C4-2B (cell line): ENCODE measurements at regions not wholly inside any gene's neighbourhood (a gene's known extent, or its start where the extent isn't known, plus 50 kb on each side); places are given as distances from the start of the nearest gene placed in this dataset.

Source experiments
- H3K27ac ChIP-seq: fragments of 450-650 bp; 2 replicates; pipeline ENCODE4 v1.5.1; 2017
- CTCF ChIP-seq: fragments of 450-650 bp; conservative IDR thresholded peaks from 2 replicates; pipeline ENCODE4 v1.5.1; 2017; ENCODE audit warnings: mild to moderate bottlenecking
- ZFX ChIP-seq: fragments of 450-650 bp; IDR thresholded peaks from 2 replicates; pipeline ENCODE4 v1.6.1; 2017

- TF ChIP-seq ZFX (no peak), CTCF (no peak)
- H3K27ac ChIP-seq: no peak overlapping the region
These were observed 221.4 kb upstream of the TRIB2 start for GRCh38 chr2:12495247-12495868.

- H3K27ac ChIP-seq: no peak overlapping the region
- TF ChIP-seq ZFX: no peak
- no peak for TF ChIP-seq CTCF
These were observed 218.4 kb upstream of the TRIB2 start for GRCh38 chr2:12498286-12498685.

GRCh38 chr2:12498704-12499103 lies 218.0 kb upstream of the TRIB2 start:
- TF ChIP-seq ZFX: no peak
- TF ChIP-seq CTCF: no peak
- no peak overlapping the region for H3K27ac ChIP-seq

GRCh38 chr2:12500899-12501298 lies 215.8 kb upstream of the TRIB2 start:
- no peak overlapping the region for H3K27ac ChIP-seq

GRCh38 chr2:12501469-12502158 lies 215.1 kb upstream of the TRIB2 start:
- no peak for TF ChIP-seq ZFX
- no peak for TF ChIP-seq CTCF
- H3K27ac ChIP-seq: no peak overlapping the region

More at GRCh38 chr2:12500899-12501298, 215.8 kb upstream of the TRIB2 start:
- TF ChIP-seq ZFX: no peak
- no peak for TF ChIP-seq CTCF

GRCh38 chr2:12502759-12503158 lies 214.0 kb upstream of the TRIB2 start:
- no peak for TF ChIP-seq ZFX
- no peak for TF ChIP-seq CTCF
- no peak overlapping the region for H3K27ac ChIP-seq

- TF ChIP-seq ZFX (no peak), CTCF (no peak)
- no peak overlapping the region for H3K27ac ChIP-seq
These were observed 212.3 kb upstream of the TRIB2 start for GRCh38 chr2:12504443-12504842.
